Gastroesophageal sphincter (tissue), 3 donors: ENCODE measurements at regions not wholly inside any gene's neighbourhood (a gene's known extent, or its start where the extent isn't known, plus 50 kb on each side); places are given as distances from the start of the nearest gene placed in this dataset.

Experiments
- CTCF ChIP-seq, 4 experiments: fragments of 200-600 bp in 2 of 4; fragments of 450-650 bp in 2 of 4; sonication (generic) in 1 of 4; IDR thresholded peaks; one replicate each; pipeline ENCODE4 v1.5.1; 2017 to 2019; ENCODE audit warnings: antibody characterized with exemption in 4 of 4, mild to moderate bottlenecking in 2 of 4, moderate library complexity in 2 of 4
- EP300 ChIP-seq: sonication (generic); formaldehyde crosslinking; IDR thresholded peaks from one replicate; pipeline ENCODE4 v1.6.1; 2017; ENCODE audit warnings: antibody characterized with exemption, mild to moderate bottlenecking
- POLR2A ChIP-seq, 2 donors: fragments of 450-650 bp; IDR thresholded peaks; one replicate each; pipeline ENCODE4 v1.6.1; 2017; ENCODE audit warnings: antibody characterized with exemption in 2 of 2, mild to moderate bottlenecking in 2 of 2, moderate library complexity in 1 of 2
- POLR2AphosphoS5 ChIP-seq: sonication (generic); formaldehyde crosslinking; IDR thresholded peaks from one replicate; pipeline ENCODE4 v1.6.1; 2017; ENCODE audit warnings: antibody characterized with exemption

- TF ChIP-seq CTCF (IDR thresholded peaks at IDR 0.05) (no peak), POLR2A (IDR thresholded peaks at IDR 0.05) (no peak), POLR2AphosphoS5 (no peak), EP300 (no peak)
These were observed 281.7 kb downstream of the ALG10 start for GRCh38 chr12:34304001-34304400.
